Tibial nerve (tissue), 4 donors: ENCODE measurements at regions not wholly inside any gene's neighbourhood (a gene's known extent, or its start where the extent isn't known, plus 50 kb on each side); places are given as distances from the start of the nearest gene placed in this dataset.

Experiments
- CTCF ChIP-seq, 5 experiments: fragments of 200-600 bp in 3 of 5; fragments of 450-650 bp in 2 of 5; sonication (generic) in 3 of 5; IDR thresholded peaks; one replicate each; pipeline ENCODE4 v1.5.1; 2016 to 2019; ENCODE audit warnings: antibody characterized with exemption in 5 of 5, mild to moderate bottlenecking in 3 of 5, moderate library complexity in 2 of 5
- EP300 ChIP-seq, 2 donors: sonication (generic); formaldehyde crosslinking; IDR thresholded peaks; one replicate each; pipeline ENCODE4 v1.6.1; 2017; ENCODE audit warnings: antibody characterized with exemption in 2 of 2, mild to moderate bottlenecking in 1 of 2

GRCh38 chr16:64089697-64090096 lies 1032.2 kb downstream of the CDH11 start:
- TF ChIP-seq CTCF (IDR thresholded peaks at IDR 0.05) (peak; percentile 14 to 42 (median 27)), EP300 (IDR thresholded peaks at IDR 0.05) (no peak)
